ENCODE measurements at regions not wholly inside any gene's neighbourhood (a gene's known extent, or its start where the extent isn't known, plus 50 kb on each side); places are given as distances from the start of the nearest gene placed in this dataset.

DNA sequence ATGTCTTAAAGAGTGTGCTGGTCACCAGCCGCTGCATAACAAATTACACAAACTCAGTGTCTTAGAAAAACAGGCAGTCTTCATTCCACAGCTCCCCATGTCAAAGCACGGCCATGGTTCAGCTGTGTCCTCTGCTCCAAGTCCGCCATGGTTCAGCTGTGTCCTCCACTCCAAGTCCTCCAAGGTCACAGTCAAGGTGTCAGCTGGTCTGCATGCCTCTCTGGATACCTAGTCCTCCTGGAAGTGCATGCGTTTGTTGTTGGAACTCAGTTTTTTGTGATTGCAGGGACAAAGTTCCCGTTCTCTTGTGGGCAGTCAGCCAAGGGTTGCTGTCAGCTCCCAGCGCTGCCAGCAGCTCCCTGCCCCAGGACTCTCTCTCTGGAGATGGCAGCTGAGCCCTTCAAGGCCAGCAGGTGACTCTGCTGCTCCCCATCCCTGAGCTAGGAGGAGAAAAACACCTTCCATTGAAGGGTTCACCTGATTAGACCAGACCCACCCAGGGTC, 304.0 kb upstream of the MYT1L start:
- TF ChIP-seq EP300 (IDR thresholded peaks at IDR 0.05) (no peak), POLR2A (IDR thresholded peaks at IDR 0.05) (no peak), POLR2AphosphoS5 (IDR thresholded peaks at IDR 0.05) (no peak)
- TF ChIP-seq, protein P1, sequence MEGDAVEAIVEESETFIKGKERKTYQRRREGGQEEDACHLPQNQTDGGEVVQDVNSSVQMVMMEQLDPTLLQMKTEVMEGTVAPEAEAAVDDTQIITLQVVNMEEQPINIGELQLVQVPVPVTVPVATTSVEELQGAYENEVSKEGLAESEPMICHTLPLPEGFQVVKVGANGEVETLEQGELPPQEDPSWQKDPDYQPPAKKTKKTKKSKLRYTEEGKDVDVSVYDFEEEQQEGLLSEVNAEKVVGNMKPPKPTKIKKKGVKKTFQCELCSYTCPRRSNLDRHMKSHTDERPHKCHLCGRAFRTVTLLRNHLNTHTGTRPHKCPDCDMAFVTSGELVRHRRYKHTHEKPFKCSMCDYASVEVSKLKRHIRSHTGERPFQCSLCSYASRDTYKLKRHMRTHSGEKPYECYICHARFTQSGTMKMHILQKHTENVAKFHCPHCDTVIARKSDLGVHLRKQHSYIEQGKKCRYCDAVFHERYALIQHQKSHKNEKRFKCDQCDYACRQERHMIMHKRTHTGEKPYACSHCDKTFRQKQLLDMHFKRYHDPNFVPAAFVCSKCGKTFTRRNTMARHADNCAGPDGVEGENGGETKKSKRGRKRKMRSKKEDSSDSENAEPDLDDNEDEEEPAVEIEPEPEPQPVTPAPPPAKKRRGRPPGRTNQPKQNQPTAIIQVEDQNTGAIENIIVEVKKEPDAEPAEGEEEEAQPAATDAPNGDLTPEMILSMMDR (IDR thresholded peaks at IDR 0.05): no peak
- intact Hi-C loops (cut with DNase I): no loop called here
- DNase-seq: no peak
- no peaks in the 10 kb centered on the region for H3K36me3 ChIP-seq
- peaks cover 0 to 7% (median 0%) of the 10 kb centered on the region in 3 donors for H3K27me3 ChIP-seq
- whole genome bisulfite sequencing, 2 donors: 78 to 89% methylated on average over 6 of the region's 6 CpGs
- H3K27ac ChIP-seq: no peak overlapping the region
- no peaks in the 10 kb centered on the region for H3K4me1 ChIP-seq
- H3K4me3 ChIP-seq: no peak overlapping the region
- H3K9me3 ChIP-seq: no peaks in the 10 kb centered on the region

DNA sequence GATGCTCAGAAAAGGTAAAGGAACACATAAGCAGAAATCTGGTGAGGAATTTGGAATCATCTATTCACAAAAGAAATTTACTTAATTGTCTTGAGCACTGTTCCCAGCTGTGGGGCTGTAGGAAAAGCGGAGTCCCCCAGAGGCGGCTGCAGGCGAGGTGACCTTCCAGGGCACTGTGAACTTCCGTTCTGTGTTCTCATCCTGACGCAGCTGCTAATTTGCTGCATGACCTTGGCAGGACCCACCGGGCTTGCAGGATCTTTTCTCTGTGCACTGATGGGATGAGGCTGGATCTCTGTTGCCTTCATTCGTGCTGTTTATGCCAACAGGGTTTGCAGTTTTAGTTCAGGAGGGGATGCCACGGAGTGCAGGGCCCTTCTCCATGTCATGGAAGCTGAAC, 301.9 kb upstream of the MYT1L start:
- Histone ChIP-seq H3K9me3 (no peaks in the 10 kb centered on the region), H3K4me3 (no peak overlapping the region), H3K36me3 (no peaks in the 10 kb centered on the region), H3K27ac (no peak overlapping the region), H3K27me3 (no peaks in the 10 kb centered on the region), H3K4me1 (no peaks in the 10 kb centered on the region)
- DNase-seq: peak; percentile 42
- no peak for TF ChIP-seq EP300 (IDR thresholded peaks at IDR 0.05)
- no peak for TF ChIP-seq POLR2AphosphoS5 (IDR thresholded peaks at IDR 0.05)
- TF ChIP-seq, protein P1 (IDR thresholded peaks at IDR 0.05): no peak
- no peak for TF ChIP-seq POLR2A (IDR thresholded peaks at IDR 0.05)
- intact Hi-C loops (cut with DNase I): no loop called here
- 62 to 66% methylated on average over 8 of the region's 8 CpGs for WGBS, 2 donors

DNA sequence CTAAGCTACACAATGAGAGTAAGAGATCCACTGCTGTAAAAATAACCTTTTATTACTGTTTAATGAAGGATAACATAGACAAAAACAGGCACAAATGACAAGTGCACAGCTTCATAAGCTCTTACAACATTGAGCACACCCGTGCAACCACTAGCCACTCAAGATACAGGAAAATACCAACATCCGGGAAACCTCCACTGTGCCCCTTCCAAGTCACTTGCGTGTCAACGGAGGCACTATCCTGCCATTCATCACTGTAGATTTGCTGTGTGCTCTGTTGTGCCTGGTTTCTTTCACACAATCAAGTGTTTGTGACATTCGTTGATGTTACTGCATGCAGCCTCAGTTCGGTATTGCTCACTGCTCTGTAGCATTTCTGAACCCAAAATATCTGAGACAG, 292.9 kb upstream of the MYT1L start:
- no peak overlapping the region for H3K27ac ChIP-seq
- DNase-seq: no peak
- H3K36me3 ChIP-seq: no peaks in the 10 kb centered on the region
- peak in 3 of 4 donors; percentile 31 to 42 (median 32) for TF ChIP-seq POLR2AphosphoS5 (IDR thresholded peaks at IDR 0.05)
- no peak for TF ChIP-seq EP300 (IDR thresholded peaks at IDR 0.05)
- 74 to 82% methylated on average over 6 of the region's 6 CpGs for WGBS, 2 donors
- no peaks in the 10 kb centered on the region for H3K27me3 ChIP-seq
- H3K4me1 ChIP-seq: no peaks in the 10 kb centered on the region
- H3K4me3 ChIP-seq: no peak overlapping the region
- intact Hi-C loops (cut with DNase I): no loop called here
- H3K9me3 ChIP-seq: no peaks in the 10 kb centered on the region

DNA sequence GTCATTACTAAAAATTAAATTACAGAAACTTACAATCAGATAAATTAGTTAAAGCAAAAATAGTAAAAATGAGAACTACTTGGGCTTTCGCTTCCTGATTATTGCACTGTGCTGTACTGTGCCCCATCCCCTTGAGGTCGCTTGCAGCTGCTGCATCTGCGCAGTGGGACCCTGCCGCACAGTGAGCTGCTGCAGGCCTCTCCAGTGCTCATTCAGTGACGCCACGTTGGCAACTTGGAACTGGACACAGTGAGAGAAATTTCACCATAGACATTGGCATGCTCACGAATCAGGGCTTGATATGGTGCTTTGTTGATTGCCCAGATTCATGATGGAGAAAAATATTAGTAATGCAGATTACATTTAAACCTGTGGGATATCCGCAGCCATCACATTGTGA, 290.8 kb upstream of the MYT1L start:
- no peaks in the 10 kb centered on the region for H3K9me3 ChIP-seq
- H3K4me1 ChIP-seq: no peaks in the 10 kb centered on the region
- no peaks in the 10 kb centered on the region for H3K36me3 ChIP-seq
- 86 to 90% methylated on average over 8 of the region's 8 CpGs for WGBS, 2 donors
- H3K27ac ChIP-seq: no peak overlapping the region
- no peak overlapping the region for H3K4me3 ChIP-seq
- no peaks in the 10 kb centered on the region for H3K27me3 ChIP-seq
- TF ChIP-seq, protein P1 (IDR thresholded peaks at IDR 0.05): no peak
- no peak for DNase-seq
- intact Hi-C loops (cut with DNase I): no loop called here

DNA sequence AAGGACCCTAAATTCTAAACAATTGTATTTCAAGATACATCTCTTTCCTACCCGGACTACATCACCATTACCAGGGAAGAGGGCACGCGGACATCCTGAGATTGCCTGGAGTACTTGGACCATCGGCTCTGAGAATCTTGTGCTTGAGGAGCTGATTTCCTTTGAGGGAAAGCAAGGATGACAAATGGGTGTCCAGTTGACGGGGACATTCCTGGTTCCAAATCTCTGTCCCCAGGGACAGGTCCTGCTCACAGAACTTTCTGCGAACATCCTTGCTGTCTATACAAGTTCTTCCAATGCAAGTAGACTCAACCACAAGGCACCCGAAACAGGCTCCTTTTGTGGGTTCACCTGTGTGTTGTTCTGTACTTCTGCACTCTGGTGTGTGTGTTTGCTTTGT, 289.5 kb upstream of the MYT1L start:
- H3K27me3 ChIP-seq: no peaks in the 10 kb centered on the region
- H3K4me3 ChIP-seq: no peak overlapping the region
- TF ChIP-seq POLR2A (IDR thresholded peaks at IDR 0.05) (no peak), POLR2AphosphoS5 (IDR thresholded peaks at IDR 0.05) (no peak), EP300 (IDR thresholded peaks at IDR 0.05) (no peak)
- TF ChIP-seq, protein P1 (IDR thresholded peaks at IDR 0.05): no peak
- no peak for DNase-seq
- H3K36me3 ChIP-seq: no peaks in the 10 kb centered on the region
- H3K4me1 ChIP-seq: no peaks in the 10 kb centered on the region
- intact Hi-C loops (cut with DNase I): no loop called here
- no peaks in the 10 kb centered on the region for H3K9me3 ChIP-seq
- 60 to 63% methylated on average over 7 of the region's 7 CpGs for WGBS, 2 donors
- no peak overlapping the region for H3K27ac ChIP-seq

Data from sigmoid colon (tissue), 6 donors.